ENCODE measurements at regions not wholly inside any gene's neighbourhood (a gene's known extent, or its start where the extent isn't known, plus 50 kb on each side); places are given as distances from the start of the nearest gene placed in this dataset.

DNA sequence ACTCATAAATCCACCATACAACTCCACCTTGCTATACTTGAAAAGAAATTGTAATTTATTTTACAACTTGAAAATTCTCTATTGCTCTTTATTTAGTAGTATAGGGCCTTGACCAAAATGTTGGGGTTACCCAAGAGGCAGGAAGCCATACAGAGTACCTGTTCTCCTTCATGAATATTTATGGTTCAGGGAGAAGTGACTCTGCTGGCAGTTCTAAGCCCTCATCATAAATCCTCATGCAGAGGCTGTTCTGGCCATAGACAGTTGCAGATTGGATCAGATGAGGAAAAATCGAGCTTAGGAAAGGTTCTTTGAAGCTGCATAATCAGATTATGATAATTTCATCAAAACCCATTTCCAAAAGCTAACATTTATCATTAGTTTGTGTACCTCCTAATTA is 449.4 kb upstream of the TENM4 start:
- no peak for DNase-seq (ENCODE audit: low read depth)

DNA sequence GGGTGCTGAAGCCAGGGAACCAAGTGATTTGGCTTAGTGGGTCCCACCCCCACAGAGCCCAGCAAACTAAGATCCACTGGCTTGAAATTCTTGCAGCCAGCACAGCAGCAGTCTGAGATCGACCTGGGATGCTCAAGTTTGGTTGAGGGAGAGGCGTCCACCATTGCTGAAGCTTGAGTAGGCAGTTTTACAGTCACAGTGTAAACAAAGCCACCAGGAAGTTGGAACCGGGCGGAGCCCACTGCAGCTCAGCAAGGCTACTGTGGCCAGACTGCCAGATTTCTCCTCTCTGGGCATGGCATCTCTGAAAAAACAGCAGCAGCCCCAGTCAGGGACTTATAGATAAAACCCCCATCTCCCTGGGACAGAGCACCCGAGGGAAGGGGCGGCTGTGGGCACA is 424.1 kb upstream of the TENM4 start:
- no peak for DNase-seq (ENCODE audit: low read depth)

- DNase-seq (ENCODE audit: low read depth): no peak
Measured at GRCh38 chr11:79860336-79860735, 419.5 kb upstream of the TENM4 start.

GRCh38 chr11:79857377-79858214 is 416.8 kb upstream of the TENM4 start:
- DNase-seq (ENCODE audit: low read depth): no peak

GRCh38 chr11:79852176-79852575 is 411.3 kb upstream of the TENM4 start:
- DNase-seq (ENCODE audit: low read depth): peak; percentile 18

DNA sequence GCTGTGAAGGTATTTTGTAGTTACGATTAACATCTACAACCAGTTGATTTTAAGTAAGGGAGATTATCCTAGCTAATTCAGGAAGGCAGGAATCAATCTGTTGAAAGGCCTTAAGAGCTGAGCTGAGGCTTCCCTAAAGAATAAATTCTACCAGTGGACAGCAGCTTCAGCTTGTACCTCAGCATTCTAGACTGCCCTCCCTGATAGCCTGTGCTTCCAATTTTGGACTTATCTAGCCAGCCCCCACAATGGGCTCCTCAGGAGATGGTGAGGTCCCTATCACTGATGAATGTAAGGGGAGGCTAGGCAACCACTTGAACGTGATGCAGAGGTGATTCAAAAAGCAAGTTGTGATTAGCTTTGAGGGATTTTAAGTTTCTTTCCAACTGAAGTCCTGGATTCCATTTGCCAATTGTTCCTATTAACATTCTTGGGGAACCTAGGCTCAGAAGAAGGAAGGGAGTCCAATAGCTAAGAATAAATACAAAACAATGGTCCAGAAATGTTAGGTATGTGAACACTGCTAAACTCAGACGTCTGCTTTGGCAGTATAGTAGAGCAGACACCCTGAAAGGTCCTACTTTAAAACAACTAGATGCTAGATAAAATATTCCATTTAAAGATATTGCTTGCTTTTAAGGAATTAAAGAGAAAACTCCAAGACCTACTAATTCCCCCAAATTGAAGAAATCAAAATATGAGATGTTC is 404.3 kb upstream of the TENM4 start:
- DNase-seq (ENCODE audit: low read depth): no peak

- DNase-seq (ENCODE audit: low read depth): no peak
Measured at GRCh38 chr11:79834015-79834414, 393.2 kb upstream of the TENM4 start.

GRCh38 chr11:79830446-79830845 is 389.6 kb upstream of the TENM4 start:
- no peak for DNase-seq (ENCODE audit: low read depth)

DNA sequence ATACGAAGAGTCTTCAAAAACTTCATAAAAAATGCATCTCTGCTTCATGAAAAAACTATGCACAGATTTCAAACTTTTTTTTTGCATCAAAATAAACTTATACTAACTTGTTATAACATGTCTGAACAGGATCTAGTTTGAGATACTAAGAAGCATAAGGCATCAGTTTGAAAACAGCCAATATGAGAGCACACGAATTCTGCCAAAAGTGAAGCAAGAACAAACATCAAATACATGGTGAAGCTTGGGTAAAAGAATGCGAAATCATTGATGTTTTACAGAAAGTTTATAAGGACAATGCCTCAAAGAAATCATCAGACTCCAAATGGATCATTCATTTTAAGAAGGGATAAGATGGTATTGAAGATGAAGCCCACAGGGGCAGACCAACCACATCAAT is 389.1 kb upstream of the TENM4 start:
- DNase-seq (ENCODE audit: low read depth): no peak

GRCh38 chr11:79822766-79823165 is 381.9 kb upstream of the TENM4 start:
- no peak for DNase-seq (ENCODE audit: low read depth)

- no peak for DNase-seq (ENCODE audit: low read depth)
Measured at GRCh38 chr11:79813551-79813950, 372.7 kb upstream of the TENM4 start.

- peak; percentile 2 for DNase-seq (ENCODE audit: low read depth)
Measured at GRCh38 chr11:79809487-79809886, 368.7 kb upstream of the TENM4 start.

DNA sequence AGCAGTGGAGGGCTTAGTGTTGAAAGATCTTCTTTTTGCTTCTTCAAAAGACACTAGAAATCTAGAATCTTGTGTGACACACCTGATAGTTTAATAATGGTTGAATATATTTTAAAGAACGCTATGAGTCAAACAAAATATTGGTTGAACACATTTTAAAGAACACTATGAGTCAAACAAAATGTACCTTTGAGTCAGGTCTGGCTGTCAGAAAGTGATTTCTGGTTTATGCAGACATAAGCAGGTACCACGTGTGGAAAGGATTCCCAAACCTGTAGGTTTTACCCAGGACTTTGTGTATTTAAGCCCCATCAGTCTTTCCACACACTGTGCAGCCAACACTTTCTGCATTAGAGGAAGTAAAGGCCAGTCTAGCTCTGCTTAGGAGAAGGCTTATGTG is 366.7 kb upstream of the TENM4 start:
- no peak for DNase-seq (ENCODE audit: low read depth)

DNA sequence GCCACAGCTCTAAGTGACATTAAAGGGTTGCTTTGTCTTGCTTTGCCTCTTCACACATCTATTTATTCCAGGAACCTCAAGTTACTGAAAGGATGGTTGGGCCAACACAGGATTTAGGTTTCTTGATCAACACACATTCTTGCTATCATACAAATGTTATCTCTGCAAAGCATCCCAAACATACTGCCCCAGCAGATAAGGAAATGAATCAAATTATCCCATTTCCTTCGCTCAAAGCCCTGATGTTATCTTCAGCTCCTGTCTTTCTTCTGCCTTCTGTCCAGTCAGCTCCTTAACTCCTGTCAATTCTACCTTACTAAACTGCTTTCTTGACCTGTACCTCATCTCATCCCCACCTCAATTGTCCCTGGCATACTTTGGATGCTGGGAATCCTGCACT is 355.9 kb upstream of the TENM4 start:
- DNase-seq (ENCODE audit: low read depth): no peak

DNA sequence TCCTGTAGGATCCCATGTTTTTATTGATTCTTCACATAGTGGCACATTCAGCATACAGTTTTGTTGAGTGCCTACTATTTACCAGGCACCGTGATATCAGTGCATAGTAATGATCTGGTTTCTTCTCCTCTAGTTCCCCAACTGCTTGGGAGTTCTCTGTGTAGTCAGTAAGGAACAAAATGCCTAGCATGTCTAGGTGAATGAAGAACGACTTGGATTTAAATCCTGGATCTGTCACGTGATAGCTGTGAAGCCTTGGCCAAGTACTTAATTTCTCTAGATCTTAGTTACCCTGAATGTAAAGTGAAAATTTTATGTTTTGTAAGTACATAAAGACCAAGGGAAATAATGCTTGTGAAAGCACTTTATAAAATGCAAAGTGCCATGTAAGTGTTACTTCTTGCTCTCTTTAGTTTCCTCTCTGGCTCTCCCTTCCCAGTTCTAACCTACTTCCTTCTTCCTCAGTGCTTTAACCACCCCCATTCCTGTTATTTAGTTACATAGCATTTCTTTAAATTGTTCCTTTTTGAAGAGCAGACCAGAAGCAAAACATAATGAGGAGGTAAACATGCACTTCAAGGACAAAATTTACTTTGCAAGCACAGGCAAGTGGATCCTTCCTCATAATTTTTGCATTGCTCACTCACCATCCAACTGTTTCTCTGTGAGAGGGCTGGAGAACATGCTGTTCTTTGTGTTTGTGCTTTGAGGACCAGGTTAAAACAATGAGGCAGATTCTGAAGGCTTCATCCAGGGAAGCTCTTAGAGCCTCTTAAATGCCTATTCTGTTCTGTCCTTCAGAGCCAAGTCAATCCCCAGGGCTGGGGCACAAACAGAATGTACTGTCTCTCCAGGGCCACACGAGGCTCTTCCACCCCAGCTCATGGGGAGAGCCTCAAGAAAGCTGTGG is 353.9 kb upstream of the TENM4 start:
- peak; percentile 39 for DNase-seq (ENCODE audit: low read depth)

DNA sequence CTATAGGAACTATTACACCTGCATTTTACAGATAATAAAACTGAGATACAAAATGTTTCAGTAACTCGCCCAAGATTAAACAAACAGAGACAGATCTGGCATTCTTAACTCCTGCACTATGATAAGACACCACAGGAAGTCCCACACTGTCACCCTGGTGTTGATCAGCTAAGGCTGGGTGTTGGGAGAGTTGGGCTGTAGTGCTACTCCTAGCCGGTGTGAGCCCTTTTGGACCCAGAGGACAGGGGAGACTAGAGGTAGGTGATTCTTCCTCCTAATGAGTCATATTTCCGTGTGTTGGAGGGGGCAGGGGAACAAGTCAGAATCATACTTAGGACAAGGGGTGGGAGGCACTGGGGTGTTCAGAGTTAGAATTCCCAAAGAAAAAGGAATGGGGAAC is 353.2 kb upstream of the TENM4 start:
- no peak for DNase-seq (ENCODE audit: low read depth)

DNA sequence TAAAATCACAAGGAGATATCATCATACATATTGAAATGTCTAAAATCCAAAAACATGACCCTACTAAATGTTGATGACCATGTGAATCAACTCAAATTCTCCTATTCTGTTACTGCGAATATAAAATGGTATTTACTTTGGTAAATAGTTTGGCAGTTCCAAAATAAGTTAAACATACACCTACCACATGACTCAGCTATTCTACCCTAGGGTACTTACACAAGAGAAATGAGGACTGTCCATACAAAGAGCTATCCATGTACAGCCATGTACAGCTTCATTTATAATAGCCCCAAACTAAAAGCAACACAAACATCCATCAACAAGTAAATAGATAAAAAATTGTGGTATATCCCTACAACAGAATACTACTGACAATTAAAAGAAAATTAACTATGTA is 346.1 kb upstream of the TENM4 start:
- no peak for DNase-seq (ENCODE audit: low read depth)

GRCh38 chr11:79783833-79784232 is 343.0 kb upstream of the TENM4 start:
- no peak for DNase-seq (ENCODE audit: low read depth)

- no peak for DNase-seq (ENCODE audit: low read depth)
Measured at GRCh38 chr11:79768343-79768742, 327.5 kb upstream of the TENM4 start.

DNA sequence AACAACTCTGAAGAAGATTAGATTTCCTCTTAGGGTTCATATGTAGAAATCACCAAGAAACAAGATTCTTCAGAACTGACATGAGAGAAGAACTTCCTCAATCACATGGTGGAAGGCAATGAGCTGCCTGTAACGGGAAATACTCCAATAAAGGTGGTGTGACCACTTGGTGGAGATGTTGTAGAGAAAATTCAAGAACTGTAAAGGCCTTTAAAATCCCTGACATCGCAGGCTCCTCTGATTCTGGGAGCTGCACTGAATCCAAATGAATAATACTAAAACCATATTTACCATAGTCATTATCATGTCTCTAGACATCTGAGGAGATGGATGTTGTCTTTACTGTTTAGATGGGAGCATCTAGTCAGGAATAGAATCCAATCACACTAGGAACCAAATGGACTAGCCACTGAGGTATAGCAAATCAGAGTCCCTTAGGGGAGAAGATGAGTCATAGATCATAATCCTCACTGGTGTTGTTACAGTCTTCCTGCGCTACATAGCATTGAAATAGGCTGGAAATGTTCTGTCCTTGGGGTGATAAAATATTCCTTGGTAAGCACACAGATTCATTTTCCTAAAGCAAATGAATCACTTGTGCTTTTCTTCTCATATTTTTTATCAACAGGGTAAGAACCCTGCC is 321.6 kb upstream of the TENM4 start:
- DNase-seq (ENCODE audit: low read depth): peak; percentile 59

GRCh38 chr11:79758325-79758724 is 317.5 kb upstream of the TENM4 start:
- no peak for DNase-seq (ENCODE audit: low read depth)

DNA sequence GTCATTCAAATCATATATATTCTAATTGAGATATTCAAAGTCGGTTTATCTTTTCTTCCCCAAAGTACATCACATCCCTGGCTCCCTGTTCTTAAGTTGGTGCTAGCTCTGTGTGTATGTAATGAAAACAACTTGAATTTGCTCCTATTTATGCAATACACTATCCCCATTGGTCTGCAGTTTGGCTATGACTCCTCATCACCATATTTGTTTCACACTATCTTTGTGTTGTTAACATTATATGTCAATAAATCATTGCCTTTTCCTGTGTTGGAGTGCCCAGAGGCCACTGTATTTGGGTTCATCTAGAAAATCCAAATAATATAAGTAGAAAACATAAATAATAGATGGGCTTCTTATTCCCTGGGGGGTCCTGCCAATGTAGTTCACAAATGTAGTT is 306.6 kb upstream of the TENM4 start:
- DNase-seq (ENCODE audit: low read depth): no peak

Data from amniotic epithelial cell (primary cell).